NCI-H2171 treated with DMSO at 0.1 percent for 48 hours (cell line): ENCODE measurements at regions not wholly inside any gene's neighbourhood (a gene's known extent, or its start where the extent isn't known, plus 50 kb on each side); places are given as distances from the start of the nearest gene placed in this dataset.
"Not testable (repeated sequence)": the region's sequence is repeated elsewhere in the genome, so short reads cannot be mapped to it uniquely, and the experiment has no call there.

Experiments used
- DNase-seq: peaks from one replicate; lab custom pipeline; 2025; lab: John Stamatoyannopoulos, UW

GRCh38 chr1:29774355-29774754 is 538.0 kb downstream of the PTPRU start:
- no peak for DNase-seq

- no peak for DNase-seq
Observed at GRCh38 chr1:29772584-29773100, 536.3 kb downstream of the PTPRU start.

- no peak for DNase-seq
Observed at GRCh38 chr1:29767769-29768425, 531.6 kb downstream of the PTPRU start.

GRCh38 chr1:29767088-29767685 is 530.9 kb downstream of the PTPRU start:
- no peak for DNase-seq

GRCh38 chr1:29762635-29763034 is 526.3 kb downstream of the PTPRU start:
- no peak for DNase-seq

- no peak for DNase-seq
Observed at GRCh38 chr1:29761159-29761928, 525.0 kb downstream of the PTPRU start.

GRCh38 chr1:29760067-29760564 is 523.8 kb downstream of the PTPRU start:
- no peak for DNase-seq

GRCh38 chr1:29758781-29759499 is 522.6 kb downstream of the PTPRU start:
- DNase-seq = no peak

GRCh38 chr1:29757866-29758780 is 521.8 kb downstream of the PTPRU start:
- DNase-seq = no peak

- no peak for DNase-seq
Observed at GRCh38 chr1:29756901-29757725, 520.8 kb downstream of the PTPRU start.

- no peak for DNase-seq
Observed at GRCh38 chr1:29756498-29756897, 520.2 kb downstream of the PTPRU start.

GRCh38 chr1:29756085-29756484 is 519.8 kb downstream of the PTPRU start:
- peak; percentile 12 for DNase-seq

- not testable (repeated sequence) for DNase-seq
Observed at GRCh38 chr1:29755412-29756015, 519.2 kb downstream of the PTPRU start.

- no peak for DNase-seq
Observed at GRCh38 chr1:29754573-29755375, 518.5 kb downstream of the PTPRU start.

- peak; percentile 7 for DNase-seq
Observed at GRCh38 chr1:29753771-29754572, 517.6 kb downstream of the PTPRU start.

GRCh38 chr1:29753244-29753643 is 516.9 kb downstream of the PTPRU start:
- DNase-seq = no peak

GRCh38 chr1:29752141-29752540 is 515.8 kb downstream of the PTPRU start:
- no peak for DNase-seq
